ENCODE measurements at regions not wholly inside any gene's neighbourhood (a gene's known extent, or its start where the extent isn't known, plus 50 kb on each side); places are given as distances from the start of the nearest gene placed in this dataset.
"Not testable (repeated sequence)": the region's sequence is repeated elsewhere in the genome, so short reads cannot be mapped to it uniquely, and the experiment has no call there.

- H3K4me3 ChIP-seq (ENCODE audit: low read depth in 1 of 2, low read length in 2 of 2) = no peak overlapping the region
- H3K27me3 ChIP-seq (ENCODE audit: control insufficient read depth in 1 of 2, insufficient read depth in 2 of 2, low read length in 2 of 2) = no peaks in the 10 kb centered on the region
- 62 to 80% methylated on average over 1 of the region's 1 CpG for WGBS, 2 donors
- H3K9me3 ChIP-seq (ENCODE audit: control insufficient read depth in 2 of 2, insufficient read depth in 1 of 2, low read depth in 1 of 2, low read length in 1 of 2) = no peaks in the 10 kb centered on the region
- no peaks in the 10 kb centered on the region for H3K36me3 ChIP-seq (ENCODE audit: control insufficient read depth in 2 of 2, insufficient read depth in 2 of 2, low read length in 1 of 2)
- H3K4me1 ChIP-seq (ENCODE audit: control insufficient read depth in 2 of 2, insufficient read depth in 2 of 2, low read length in 1 of 2) = no peaks in the 10 kb centered on the region
- H3K27ac ChIP-seq (ENCODE audit: low read depth in 2 of 2, low read length in 1 of 2) = no peak overlapping the region
Observed at GRCh38 chr10:6704896-6705295, 124.8 kb upstream of the PRKCQ start.

GRCh38 chr10:6702833-6703232 is 122.8 kb upstream of the PRKCQ start:
- H3K9me3 ChIP-seq (ENCODE audit: control insufficient read depth in 2 of 2, insufficient read depth in 1 of 2, low read depth in 1 of 2, low read length in 1 of 2); H3K27me3 ChIP-seq (ENCODE audit: control insufficient read depth in 1 of 2, insufficient read depth in 2 of 2, low read length in 2 of 2); H3K27ac ChIP-seq (ENCODE audit: low read depth in 2 of 2, low read length in 1 of 2); H3K36me3 ChIP-seq (ENCODE audit: control insufficient read depth in 2 of 2, insufficient read depth in 2 of 2, low read length in 1 of 2); H3K4me3 ChIP-seq (ENCODE audit: low read depth in 1 of 2, low read length in 2 of 2); H3K4me1 ChIP-seq (ENCODE audit: control insufficient read depth in 2 of 2, insufficient read depth in 2 of 2, low read length in 1 of 2): not testable (repeated sequence)
- 86 to 88% methylated on average over 2 of the region's 2 CpGs for WGBS, 2 donors

GRCh38 chr10:6702030-6702429 is 122.0 kb upstream of the PRKCQ start:
- H3K27ac ChIP-seq (ENCODE audit: low read depth in 2 of 2, low read length in 1 of 2) = no peak overlapping the region
- H3K4me3 ChIP-seq (ENCODE audit: low read depth in 1 of 2, low read length in 2 of 2) = no peak overlapping the region
- H3K9me3 ChIP-seq (ENCODE audit: control insufficient read depth in 2 of 2, insufficient read depth in 1 of 2, low read depth in 1 of 2, low read length in 1 of 2) = no peaks in the 10 kb centered on the region
- no peaks in the 10 kb centered on the region for H3K36me3 ChIP-seq (ENCODE audit: control insufficient read depth in 2 of 2, insufficient read depth in 2 of 2, low read length in 1 of 2)
- 78 to 83% methylated on average over 7 of the region's 7 CpGs for WGBS, 2 donors
- no peaks in the 10 kb centered on the region for H3K27me3 ChIP-seq (ENCODE audit: control insufficient read depth in 1 of 2, insufficient read depth in 2 of 2, low read length in 2 of 2)
- H3K4me1 ChIP-seq (ENCODE audit: control insufficient read depth in 2 of 2, insufficient read depth in 2 of 2, low read length in 1 of 2) = no peaks in the 10 kb centered on the region

- WGBS, 2 donors = 79 to 85% methylated on average over 7 of the region's 7 CpGs
- no peak overlapping the region for H3K4me3 ChIP-seq (ENCODE audit: low read depth in 1 of 2, low read length in 2 of 2)
Observed at GRCh38 chr10:6701289-6701688, 121.2 kb upstream of the PRKCQ start.

GRCh38 chr10:6700066-6700465 is 120.0 kb upstream of the PRKCQ start:
- 88 to 89% methylated on average over 4 of the region's 4 CpGs for WGBS, 2 donors
- Histone ChIP-seq H3K27me3 (ENCODE audit: control insufficient read depth in 1 of 2, insufficient read depth in 2 of 2, low read length in 2 of 2) (no peaks in the 10 kb centered on the region), H3K9me3 (ENCODE audit: control insufficient read depth in 2 of 2, insufficient read depth in 1 of 2, low read depth in 1 of 2, low read length in 1 of 2) (no peaks in the 10 kb centered on the region), H3K4me3 (ENCODE audit: low read depth in 1 of 2, low read length in 2 of 2) (no peak overlapping the region), H3K27ac (ENCODE audit: low read depth in 2 of 2, low read length in 1 of 2) (no peak overlapping the region), H3K4me1 (ENCODE audit: control insufficient read depth in 2 of 2, insufficient read depth in 2 of 2, low read length in 1 of 2) (no peaks in the 10 kb centered on the region), H3K36me3 (ENCODE audit: control insufficient read depth in 2 of 2, insufficient read depth in 2 of 2, low read length in 1 of 2) (no peaks in the 10 kb centered on the region)

More at GRCh38 chr10:6701289-6701688, 121.2 kb upstream of the PRKCQ start:
- H3K36me3 ChIP-seq (ENCODE audit: control insufficient read depth in 2 of 2, insufficient read depth in 2 of 2, low read length in 1 of 2) = no peaks in the 10 kb centered on the region
- H3K9me3 ChIP-seq (ENCODE audit: control insufficient read depth in 2 of 2, insufficient read depth in 1 of 2, low read depth in 1 of 2, low read length in 1 of 2) = no peaks in the 10 kb centered on the region
- no peaks in the 10 kb centered on the region for H3K27me3 ChIP-seq (ENCODE audit: control insufficient read depth in 1 of 2, insufficient read depth in 2 of 2, low read length in 2 of 2)
- H3K4me1 ChIP-seq (ENCODE audit: control insufficient read depth in 2 of 2, insufficient read depth in 2 of 2, low read length in 1 of 2) = no peaks in the 10 kb centered on the region
- H3K27ac ChIP-seq (ENCODE audit: low read depth in 2 of 2, low read length in 1 of 2) = no peak overlapping the region

- Histone ChIP-seq H3K27ac (ENCODE audit: low read depth in 2 of 2, low read length in 1 of 2) (no peak overlapping the region), H3K4me3 (ENCODE audit: low read depth in 1 of 2, low read length in 2 of 2) (no peak overlapping the region), H3K9me3 (ENCODE audit: control insufficient read depth in 2 of 2, insufficient read depth in 1 of 2, low read depth in 1 of 2, low read length in 1 of 2) (no peaks in the 10 kb centered on the region), H3K4me1 (ENCODE audit: control insufficient read depth in 2 of 2, insufficient read depth in 2 of 2, low read length in 1 of 2) (no peaks in the 10 kb centered on the region), H3K36me3 (ENCODE audit: control insufficient read depth in 2 of 2, insufficient read depth in 2 of 2, low read length in 1 of 2) (no peaks in the 10 kb centered on the region), H3K27me3 (ENCODE audit: control insufficient read depth in 1 of 2, insufficient read depth in 2 of 2, low read length in 2 of 2) (no peaks in the 10 kb centered on the region)
- 84 to 86% methylated on average over 4 of the region's 4 CpGs for WGBS, 2 donors
Observed at GRCh38 chr10:6699336-6699735, 119.3 kb upstream of the PRKCQ start.

GRCh38 chr10:6695519-6695918 is 115.4 kb upstream of the PRKCQ start:
- WGBS, 2 donors = 64 to 74% methylated on average over 1 of the region's 1 CpG

GRCh38 chr10:6694447-6695140 is 114.5 kb upstream of the PRKCQ start:
- Histone ChIP-seq H3K27ac (ENCODE audit: low read depth in 2 of 2, low read length in 1 of 2) (no peak overlapping the region), H3K4me3 (ENCODE audit: low read depth in 1 of 2, low read length in 2 of 2) (no peak overlapping the region)
- 57 to 68% methylated on average over 8 of the region's 8 CpGs for WGBS, 2 donors

More at GRCh38 chr10:6695519-6695918, 115.4 kb upstream of the PRKCQ start:
- Histone ChIP-seq H3K9me3 (ENCODE audit: control insufficient read depth in 2 of 2, insufficient read depth in 1 of 2, low read depth in 1 of 2, low read length in 1 of 2) (no peaks in the 10 kb centered on the region), H3K4me3 (ENCODE audit: low read depth in 1 of 2, low read length in 2 of 2) (no peak overlapping the region), H3K27me3 (ENCODE audit: control insufficient read depth in 1 of 2, insufficient read depth in 2 of 2, low read length in 2 of 2) (no peaks in the 10 kb centered on the region), H3K4me1 (ENCODE audit: control insufficient read depth in 2 of 2, insufficient read depth in 2 of 2, low read length in 1 of 2) (no peaks in the 10 kb centered on the region), H3K27ac (ENCODE audit: low read depth in 2 of 2, low read length in 1 of 2) (no peak overlapping the region), H3K36me3 (ENCODE audit: control insufficient read depth in 2 of 2, insufficient read depth in 2 of 2, low read length in 1 of 2) (no peaks in the 10 kb centered on the region)

GRCh38 chr10:6692856-6693255 is 112.8 kb upstream of the PRKCQ start:
- Histone ChIP-seq H3K4me3 (ENCODE audit: low read depth in 1 of 2, low read length in 2 of 2) (no peak overlapping the region), H3K36me3 (ENCODE audit: control insufficient read depth in 2 of 2, insufficient read depth in 2 of 2, low read length in 1 of 2) (no peaks in the 10 kb centered on the region), H3K4me1 (ENCODE audit: control insufficient read depth in 2 of 2, insufficient read depth in 2 of 2, low read length in 1 of 2) (no peaks in the 10 kb centered on the region), H3K27me3 (ENCODE audit: control insufficient read depth in 1 of 2, insufficient read depth in 2 of 2, low read length in 2 of 2) (no peaks in the 10 kb centered on the region), H3K27ac (ENCODE audit: low read depth in 2 of 2, low read length in 1 of 2) (no peak overlapping the region), H3K9me3 (ENCODE audit: control insufficient read depth in 2 of 2, insufficient read depth in 1 of 2, low read depth in 1 of 2, low read length in 1 of 2) (no peaks in the 10 kb centered on the region)
- 80 to 82% methylated on average over 7 of the region's 7 CpGs for WGBS, 2 donors

More at GRCh38 chr10:6694447-6695140, 114.5 kb upstream of the PRKCQ start:
- Histone ChIP-seq H3K27me3 (ENCODE audit: control insufficient read depth in 1 of 2, insufficient read depth in 2 of 2, low read length in 2 of 2) (no peaks in the 10 kb centered on the region), H3K36me3 (ENCODE audit: control insufficient read depth in 2 of 2, insufficient read depth in 2 of 2, low read length in 1 of 2) (no peaks in the 10 kb centered on the region), H3K9me3 (ENCODE audit: control insufficient read depth in 2 of 2, insufficient read depth in 1 of 2, low read depth in 1 of 2, low read length in 1 of 2) (no peaks in the 10 kb centered on the region), H3K4me1 (ENCODE audit: control insufficient read depth in 2 of 2, insufficient read depth in 2 of 2, low read length in 1 of 2) (no peaks in the 10 kb centered on the region)

GRCh38 chr10:6692103-6692502 is 112.0 kb upstream of the PRKCQ start:
- Histone ChIP-seq H3K9me3 (ENCODE audit: control insufficient read depth in 2 of 2, insufficient read depth in 1 of 2, low read depth in 1 of 2, low read length in 1 of 2) (no peaks in the 10 kb centered on the region), H3K27me3 (ENCODE audit: control insufficient read depth in 1 of 2, insufficient read depth in 2 of 2, low read length in 2 of 2) (no peaks in the 10 kb centered on the region), H3K36me3 (ENCODE audit: control insufficient read depth in 2 of 2, insufficient read depth in 2 of 2, low read length in 1 of 2) (no peaks in the 10 kb centered on the region), H3K4me3 (ENCODE audit: low read depth in 1 of 2, low read length in 2 of 2) (no peak overlapping the region), H3K27ac (ENCODE audit: low read depth in 2 of 2, low read length in 1 of 2) (no peak overlapping the region), H3K4me1 (ENCODE audit: control insufficient read depth in 2 of 2, insufficient read depth in 2 of 2, low read length in 1 of 2) (no peaks in the 10 kb centered on the region)
- WGBS, 2 donors = 66 to 70% methylated on average over 2 of the region's 2 CpGs

Measured in esophagus (tissue), 2 donors.